ENCODE measurements at regions not wholly inside any gene's neighbourhood (a gene's known extent, or its start where the extent isn't known, plus 50 kb on each side); places are given as distances from the start of the nearest gene placed in this dataset.

DNA sequence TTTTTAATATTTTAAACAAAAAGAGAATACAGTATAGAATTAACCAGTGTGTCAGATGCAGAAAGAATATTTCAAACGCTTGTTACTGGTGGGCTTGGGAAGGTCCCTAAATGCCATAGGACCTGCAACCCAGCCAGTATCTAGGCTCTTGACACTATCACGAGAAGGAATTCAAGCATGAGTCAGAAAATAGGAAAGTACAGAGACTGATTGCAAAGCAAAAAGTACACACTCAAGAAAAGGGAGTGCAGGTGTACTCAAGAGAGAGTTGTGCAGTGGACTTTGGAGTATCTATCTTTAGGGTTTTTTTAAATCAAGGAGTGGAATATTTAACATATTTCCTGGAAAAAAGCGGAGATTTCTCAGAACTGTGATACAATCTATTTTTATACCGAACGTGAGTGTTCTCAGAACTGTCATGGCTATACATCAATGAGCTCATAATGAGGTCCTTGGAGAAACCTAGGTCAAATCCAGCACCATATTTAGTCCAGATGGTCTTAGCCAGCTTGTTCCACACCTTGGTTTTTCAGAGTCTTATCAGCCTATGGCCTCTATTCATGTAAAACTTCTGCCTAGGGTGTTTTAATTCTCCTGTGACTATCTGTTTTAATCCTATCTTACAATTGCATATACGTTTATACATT, 291.8 kb upstream of the FAT4 start:
- DNase-seq, result no peak
- H3K4me3 ChIP-seq, result no peak overlapping the region
- no peaks in the 10 kb centered on the region for H3K79me2 ChIP-seq (ENCODE audit: low read depth)
- ChIA-PET CTCF (no interaction called here), POLR2A (ENCODE audit: unreplicated experiment) (interaction anchor here (0.6 kb wide), 1 partner anchor 75 kb away, joined by 3 read pairs; no protein-coding TSS in a partner anchor)
- intact Hi-C loops (cut with micrococcal nuclease; ENCODE audit: unreplicated experiment), result no loop called here
- TF ChIP-seq EZH2 (IDR thresholded peaks at IDR 0.05; ENCODE audit: low read depth), result no peak
- TF ChIP-seq, protein P1, sequence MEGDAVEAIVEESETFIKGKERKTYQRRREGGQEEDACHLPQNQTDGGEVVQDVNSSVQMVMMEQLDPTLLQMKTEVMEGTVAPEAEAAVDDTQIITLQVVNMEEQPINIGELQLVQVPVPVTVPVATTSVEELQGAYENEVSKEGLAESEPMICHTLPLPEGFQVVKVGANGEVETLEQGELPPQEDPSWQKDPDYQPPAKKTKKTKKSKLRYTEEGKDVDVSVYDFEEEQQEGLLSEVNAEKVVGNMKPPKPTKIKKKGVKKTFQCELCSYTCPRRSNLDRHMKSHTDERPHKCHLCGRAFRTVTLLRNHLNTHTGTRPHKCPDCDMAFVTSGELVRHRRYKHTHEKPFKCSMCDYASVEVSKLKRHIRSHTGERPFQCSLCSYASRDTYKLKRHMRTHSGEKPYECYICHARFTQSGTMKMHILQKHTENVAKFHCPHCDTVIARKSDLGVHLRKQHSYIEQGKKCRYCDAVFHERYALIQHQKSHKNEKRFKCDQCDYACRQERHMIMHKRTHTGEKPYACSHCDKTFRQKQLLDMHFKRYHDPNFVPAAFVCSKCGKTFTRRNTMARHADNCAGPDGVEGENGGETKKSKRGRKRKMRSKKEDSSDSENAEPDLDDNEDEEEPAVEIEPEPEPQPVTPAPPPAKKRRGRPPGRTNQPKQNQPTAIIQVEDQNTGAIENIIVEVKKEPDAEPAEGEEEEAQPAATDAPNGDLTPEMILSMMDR (conservative IDR thresholded peaks at IDR 0.05), result no peak
- no peaks in the 10 kb centered on the region for H3K9me2 ChIP-seq (ENCODE audit: insufficient read depth)
- no peak overlapping the region for H2AFZ ChIP-seq
- no TSS peak for BruUV-seq (replicated peaks)
- H4K20me1 ChIP-seq (ENCODE audit: insufficient read depth), result no peaks in the 10 kb centered on the region
- no peaks in the 10 kb centered on the region for H3F3A ChIP-seq (ENCODE audit: insufficient read depth, low read depth)
- H3K27ac ChIP-seq, result no peak overlapping the region
- H3K9me3 ChIP-seq (ENCODE audit: insufficient read depth, low read depth), result peaks cover 4% of the 10 kb centered on the region; the same call in 1 of the 2 replicates
- H3K4me2 ChIP-seq, result no peak overlapping the region
- no peaks in the 10 kb centered on the region for H3K4me1 ChIP-seq (replicated peaks; ENCODE audit: insufficient read depth)
- no peaks in the 10 kb centered on the region for H3K36me3 ChIP-seq (ENCODE audit: low read depth)
- H3K27me3 ChIP-seq (ENCODE audit: insufficient read depth, low read depth), result no peaks in the 10 kb centered on the region

DNA sequence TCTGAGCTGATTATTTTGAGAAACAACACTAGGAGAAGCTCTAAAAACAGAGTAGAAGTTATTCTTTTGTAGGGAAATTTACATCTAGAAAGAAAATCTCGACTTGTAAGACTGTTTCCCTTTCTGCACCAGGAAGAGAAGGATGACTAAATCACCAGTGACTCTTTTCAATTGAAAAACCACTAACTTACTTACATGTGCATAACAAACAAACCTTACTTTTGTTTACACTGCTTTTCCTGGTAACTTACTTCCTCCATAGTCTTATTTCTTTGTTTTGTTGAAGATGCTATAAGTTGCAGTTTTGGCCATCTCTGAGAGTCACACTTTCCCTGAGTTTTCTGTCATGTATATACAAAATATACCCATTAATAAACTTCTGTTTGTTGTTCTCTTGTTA, 293.6 kb upstream of the FAT4 start:
- Histone ChIP-seq H2AFZ (no peak overlapping the region), H3K4me3 (no peak overlapping the region), H3K27me3 (ENCODE audit: insufficient read depth, low read depth) (no peaks in the 10 kb centered on the region), H3K9me3 (ENCODE audit: insufficient read depth, low read depth) (peaks cover 4% of the 10 kb centered on the region; the same call in 1 of the 2 replicates), H3K79me2 (ENCODE audit: low read depth) (no peaks in the 10 kb centered on the region), H3F3A (ENCODE audit: insufficient read depth, low read depth) (no peaks in the 10 kb centered on the region), H4K20me1 (ENCODE audit: insufficient read depth) (no peaks in the 10 kb centered on the region), H3K4me1 (replicated peaks; ENCODE audit: insufficient read depth) (no peaks in the 10 kb centered on the region), H3K36me3 (ENCODE audit: low read depth) (no peaks in the 10 kb centered on the region), H3K27ac (no peak overlapping the region), H3K9me2 (ENCODE audit: insufficient read depth) (no peaks in the 10 kb centered on the region), H3K4me2 (no peak overlapping the region)
- ChIA-PET CTCF (no interaction called here), POLR2A (ENCODE audit: unreplicated experiment) (interaction anchor here (0.7 kb wide), 1 partner anchor 309 kb away, joined by 3 read pairs; no protein-coding TSS in a partner anchor)
- no TSS peak for BruUV-seq (replicated peaks)
- TF ChIP-seq EZH2 (IDR thresholded peaks at IDR 0.05; ENCODE audit: low read depth), result no peak
- TF ChIP-seq, protein P1 (conservative IDR thresholded peaks at IDR 0.05), result no peak
- intact Hi-C loops (cut with micrococcal nuclease; ENCODE audit: unreplicated experiment), result no loop called here
- DNase-seq, result no peak

DNA sequence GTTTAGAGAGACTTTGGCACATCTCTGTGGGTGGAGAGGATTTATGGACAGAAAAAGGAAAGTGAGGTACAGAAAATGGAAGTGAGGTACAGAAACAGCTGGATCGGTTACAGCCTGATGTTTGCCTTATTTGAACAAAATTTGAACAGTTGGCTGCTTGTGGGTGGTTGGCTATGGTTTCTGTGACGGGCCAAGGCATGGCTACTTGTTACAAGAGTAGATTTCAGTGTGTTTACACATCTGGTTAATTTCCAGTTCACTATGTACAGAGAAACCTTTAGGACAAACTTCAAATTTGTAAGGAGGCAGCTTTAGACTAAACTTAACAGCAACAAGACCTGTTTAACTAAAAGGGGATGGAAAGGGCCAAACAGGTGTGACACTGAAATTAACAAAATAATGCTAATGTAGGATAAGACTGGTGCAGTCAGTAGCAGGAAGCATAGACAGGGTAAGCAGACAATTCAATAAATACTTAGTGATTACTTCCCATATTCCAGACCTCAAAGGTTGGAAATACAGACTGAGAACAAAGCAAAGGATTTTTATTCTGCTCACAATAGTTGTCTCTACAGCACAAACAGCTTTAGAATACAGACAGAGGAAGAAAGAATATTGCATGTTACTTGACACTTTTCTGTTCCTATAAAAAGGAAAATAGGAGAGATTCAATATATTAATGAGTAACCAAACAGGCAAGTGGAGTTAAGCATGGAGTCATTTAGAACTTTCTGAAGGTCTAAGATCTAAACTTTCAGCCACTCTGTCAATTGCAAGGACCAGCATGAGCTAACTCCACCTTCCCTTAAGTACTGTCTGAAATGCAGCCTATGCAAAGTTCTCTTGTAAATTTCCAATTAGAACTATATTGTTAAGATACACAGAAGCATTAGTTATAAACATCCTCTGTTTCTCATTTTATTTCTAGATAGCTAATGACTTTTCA, 294.4 kb upstream of the FAT4 start:
- BruUV-seq (replicated peaks), result no TSS peak
- H3K27ac ChIP-seq, result no peak overlapping the region
- H3K4me1 ChIP-seq (replicated peaks; ENCODE audit: insufficient read depth), result no peaks in the 10 kb centered on the region
- peaks cover 4% of the 10 kb centered on the region; the same call in 1 of the 2 replicates for H3K9me3 ChIP-seq (ENCODE audit: insufficient read depth, low read depth)
- intact Hi-C loops (cut with micrococcal nuclease; ENCODE audit: unreplicated experiment), result no loop called here
- ChIA-PET POLR2A (ENCODE audit: unreplicated experiment) (interaction anchor here (0.7 kb wide), 1 partner anchor 308 kb away, joined by 3 read pairs; no protein-coding TSS in a partner anchor), CTCF (no interaction called here)
- no peaks in the 10 kb centered on the region for H3K27me3 ChIP-seq (ENCODE audit: insufficient read depth, low read depth)
- H3K9me2 ChIP-seq (ENCODE audit: insufficient read depth), result no peaks in the 10 kb centered on the region
- no peaks in the 10 kb centered on the region for H3K79me2 ChIP-seq (ENCODE audit: low read depth)
- H3F3A ChIP-seq (ENCODE audit: insufficient read depth, low read depth), result no peaks in the 10 kb centered on the region
- DNase-seq, result no peak
- no peak overlapping the region for H3K4me2 ChIP-seq
- H3K36me3 ChIP-seq (ENCODE audit: low read depth), result no peaks in the 10 kb centered on the region
- TF ChIP-seq, protein P1 (conservative IDR thresholded peaks at IDR 0.05), result no peak
- TF ChIP-seq EZH2 (IDR thresholded peaks at IDR 0.05; ENCODE audit: low read depth), result no peak
- H3K4me3 ChIP-seq, result no peak overlapping the region
- no peak overlapping the region for H2AFZ ChIP-seq
- H4K20me1 ChIP-seq (ENCODE audit: insufficient read depth), result no peaks in the 10 kb centered on the region
